NCI-H526 (cell line): ENCODE measurements at regions not wholly inside any gene's neighbourhood (a gene's known extent, or its start where the extent isn't known, plus 50 kb on each side); places are given as distances from the start of the nearest gene placed in this dataset.

ENCODE experiments used
- DNase-seq, 2 experiments: peaks; one replicate each; lab custom pipeline; 2025; lab: John Stamatoyannopoulos, UW

DNA sequence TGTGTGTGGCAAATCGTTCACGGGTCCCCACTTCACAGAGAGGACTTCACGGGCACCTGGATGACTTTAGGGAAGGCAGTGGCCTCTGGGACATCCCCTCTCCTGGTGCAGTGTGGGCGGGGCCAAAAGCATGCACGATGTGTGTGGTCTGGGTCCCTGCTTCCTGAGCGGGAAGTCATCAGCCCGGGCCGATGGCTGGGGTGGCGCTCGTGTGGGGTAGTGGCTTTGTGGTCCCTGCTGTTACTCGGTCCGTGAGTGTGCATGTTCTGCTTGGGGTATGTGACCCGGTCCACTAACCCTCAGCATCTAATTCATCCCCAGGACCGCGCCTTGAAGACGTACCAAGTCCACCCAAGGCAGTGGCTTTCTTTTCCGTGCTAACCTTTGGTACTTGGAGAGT, 142.5 kb upstream of the RTL1 start:
- DNase-seq, result no peak

- DNase-seq, result no peak
These were observed 143.8 kb upstream of the RTL1 start for GRCh38 chr14:101047326-101047725.

DNA sequence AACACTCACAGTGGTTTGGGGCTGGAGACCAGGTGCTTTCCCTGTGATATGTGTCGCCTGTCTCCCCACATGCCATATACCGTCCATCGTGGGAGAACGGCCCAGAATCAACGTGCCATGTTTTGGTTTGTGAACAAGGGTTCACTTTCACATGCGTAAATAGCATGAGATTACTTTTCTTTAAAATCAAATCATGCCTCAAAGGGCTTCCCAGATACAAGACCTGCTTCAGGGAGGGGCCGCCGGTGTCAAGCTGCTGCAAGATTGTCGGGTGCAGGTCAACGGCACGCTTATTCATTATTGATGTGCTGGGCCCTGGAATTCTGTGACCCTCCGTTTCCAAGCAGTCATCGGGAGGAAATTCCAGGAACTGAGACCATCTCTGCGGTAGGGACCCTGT, 145.2 kb upstream of the RTL1 start:
- no peak for DNase-seq

GRCh38 chr14:101049511-101049910, 146.0 kb upstream of the RTL1 start:
- no peak for DNase-seq

DNA sequence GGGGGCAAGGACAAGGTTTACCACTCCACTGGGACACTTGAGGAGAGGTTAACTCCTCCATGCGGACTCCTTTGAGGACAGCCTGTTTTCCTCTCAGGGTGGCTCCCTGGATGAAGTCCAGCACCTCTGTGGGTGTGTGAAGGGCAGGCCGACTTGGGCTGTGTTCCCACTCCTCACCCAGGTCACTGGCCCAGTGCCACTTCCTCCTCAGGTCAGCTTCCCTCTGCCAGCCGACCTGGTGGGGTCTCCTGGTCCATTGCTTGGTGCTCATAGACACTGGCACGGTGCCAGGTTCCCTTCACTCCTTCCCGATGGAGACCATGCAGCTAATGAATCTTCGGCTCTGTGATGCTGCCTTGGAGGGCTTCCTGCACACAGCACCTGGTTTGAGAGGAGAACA, 146.4 kb upstream of the RTL1 start:
- no peak for DNase-seq

GRCh38 chr14:101050901-101051490, 147.5 kb upstream of the RTL1 start:
- DNase-seq, result no peak

DNA sequence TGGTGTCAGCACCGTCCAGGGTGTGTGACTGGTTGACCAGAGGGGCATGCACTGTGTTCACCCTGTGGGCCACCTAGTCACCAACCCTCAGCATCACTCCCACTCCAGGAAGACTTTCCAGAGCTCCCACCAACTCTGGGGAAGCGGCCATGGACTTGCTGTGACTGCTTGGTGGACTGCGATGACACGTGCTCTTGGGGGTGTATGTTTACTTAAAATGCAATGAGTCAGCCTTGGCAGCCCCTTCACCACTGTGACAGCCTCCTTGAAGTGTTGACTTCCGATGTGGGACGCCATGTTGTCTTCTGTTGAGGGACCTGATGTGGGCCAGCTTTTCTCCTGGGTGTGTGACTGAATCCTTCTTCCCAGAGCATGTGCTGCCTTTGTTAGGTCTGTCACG, 151.1 kb upstream of the RTL1 start:
- DNase-seq, result no peak

- DNase-seq, result no peak
These were observed 151.7 kb upstream of the RTL1 start for GRCh38 chr14:101055106-101055662.

GRCh38 chr14:101055776-101056374, 152.4 kb upstream of the RTL1 start:
- DNase-seq, result no peak

GRCh38 chr14:101056446-101056845, 152.9 kb upstream of the RTL1 start:
- no peak for DNase-seq

- no peak for DNase-seq
These were observed 153.9 kb upstream of the RTL1 start for GRCh38 chr14:101057394-101057793.

- no peak for DNase-seq
These were observed 155.0 kb upstream of the RTL1 start for GRCh38 chr14:101058571-101058970.

DNA sequence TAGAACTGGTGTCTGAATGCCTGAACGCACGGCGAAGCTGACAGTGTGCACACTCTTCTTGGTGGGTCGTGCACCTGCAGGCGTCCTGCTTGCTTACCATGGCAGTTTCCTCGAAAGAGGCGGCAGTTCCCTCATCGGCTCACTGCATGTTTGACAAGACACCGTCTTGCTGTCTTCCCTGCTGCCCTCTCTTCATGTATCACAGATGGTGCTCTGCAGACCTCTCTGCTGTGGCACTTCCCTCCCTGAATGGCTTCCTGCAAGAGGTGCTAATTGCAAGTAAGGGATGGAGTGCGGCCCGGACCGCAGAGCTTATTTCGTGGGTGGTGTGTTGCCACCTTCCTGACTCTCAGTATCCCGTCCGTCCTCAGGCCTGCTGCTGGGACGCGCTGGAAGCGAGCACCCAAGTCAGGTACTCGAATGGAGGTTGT, 156.7 kb upstream of the RTL1 start:
- no peak for DNase-seq

DNA sequence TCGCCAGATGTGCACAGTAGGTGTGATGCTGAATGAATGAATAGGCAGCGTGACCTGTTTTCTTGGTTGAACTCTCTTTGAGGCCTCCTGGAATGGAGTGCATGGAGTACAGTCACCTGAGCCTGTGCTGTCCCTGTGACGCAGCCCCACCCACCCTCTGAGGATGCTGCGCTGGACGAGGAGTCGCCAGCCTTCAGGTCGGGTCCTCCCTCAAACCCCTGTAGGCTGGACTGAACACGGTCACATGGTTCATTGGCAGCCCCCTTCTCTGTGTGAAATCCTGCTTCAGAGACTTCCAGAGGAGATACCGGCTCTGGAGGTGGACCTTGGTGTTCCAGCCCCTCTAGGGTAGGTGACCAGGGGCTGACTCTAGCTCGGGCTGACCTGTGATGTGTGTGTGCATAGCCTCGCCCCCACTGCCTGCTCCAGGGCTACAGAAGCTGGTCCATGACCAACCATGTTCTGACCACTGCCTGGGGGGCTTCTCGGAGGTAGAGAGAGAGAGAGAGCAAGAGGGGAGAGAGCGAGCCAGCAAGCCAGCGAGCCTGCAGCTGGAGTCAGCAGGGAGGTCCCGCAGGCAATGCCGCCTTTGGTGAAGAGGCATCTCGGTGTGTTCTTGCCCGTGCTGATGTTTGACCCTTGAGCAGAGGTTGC, 158.0 kb upstream of the RTL1 start:
- DNase-seq, result no peak

DNA sequence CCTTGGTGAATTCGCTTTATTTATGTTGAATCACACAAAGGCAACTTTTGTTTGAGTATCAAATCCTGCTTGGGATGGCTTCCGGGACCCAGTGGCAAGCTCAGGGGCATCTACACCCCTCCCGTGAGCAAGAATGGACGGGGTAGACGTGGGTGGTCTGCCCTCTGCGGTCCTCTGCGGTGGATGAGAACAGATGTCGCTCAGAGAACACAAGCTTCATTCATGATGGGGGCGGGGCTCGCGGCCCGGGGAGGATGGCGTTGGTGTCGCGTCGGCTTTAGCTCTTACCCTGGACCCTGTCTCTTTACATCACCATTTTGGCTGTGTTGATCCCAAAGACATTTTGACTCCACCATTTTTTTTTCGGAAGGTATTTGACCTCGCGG, 158.5 kb upstream of the RTL1 start:
- no peak for DNase-seq

DNA sequence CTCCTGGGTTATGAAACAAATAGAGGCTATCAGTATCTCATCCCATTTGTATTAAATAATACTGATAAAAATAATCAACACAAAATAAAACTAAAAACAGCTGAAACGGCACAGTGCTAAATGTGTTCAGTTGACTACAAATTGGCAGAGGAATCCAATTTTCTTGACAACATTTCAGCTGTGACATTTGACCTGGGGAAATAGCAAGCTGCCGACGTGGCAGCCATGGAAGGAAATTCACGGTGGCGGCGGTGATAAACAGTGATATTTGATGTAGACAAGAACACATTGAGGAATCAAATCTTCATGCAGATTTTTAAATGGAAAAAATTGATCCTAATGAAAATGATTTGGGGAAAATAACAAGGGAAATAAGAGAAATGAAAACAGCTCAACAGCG, 159.1 kb upstream of the RTL1 start:
- no peak for DNase-seq

GRCh38 chr14:101063121-101063520, 159.6 kb upstream of the RTL1 start:
- no peak for DNase-seq

DNA sequence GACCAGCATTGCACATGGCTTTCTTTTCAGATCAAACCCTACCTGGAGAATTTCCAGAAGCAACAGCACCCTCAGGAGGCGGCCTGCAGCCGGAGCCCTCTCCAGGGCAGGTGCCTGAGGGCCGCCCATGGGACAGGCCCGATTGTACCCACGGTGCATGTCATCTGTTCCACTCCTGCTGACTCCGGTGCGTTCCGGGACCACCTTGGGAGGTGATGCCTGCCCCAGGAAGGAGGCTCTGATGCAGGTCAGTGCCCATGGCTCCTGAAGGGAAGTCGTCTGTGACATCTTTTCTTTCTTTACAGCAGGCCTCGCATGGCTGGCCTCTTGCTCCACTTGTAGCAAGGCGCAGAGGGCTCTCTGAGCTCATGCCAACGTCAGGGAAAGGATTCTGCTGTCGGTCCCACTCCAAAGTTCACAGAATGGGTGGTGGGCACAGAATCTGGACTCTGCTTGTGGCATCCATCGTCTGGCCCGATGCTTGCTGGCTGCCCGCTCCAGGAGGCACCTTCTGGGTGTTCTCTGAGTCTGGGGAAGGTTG, 160.7 kb upstream of the RTL1 start:
- no peak for DNase-seq

DNA sequence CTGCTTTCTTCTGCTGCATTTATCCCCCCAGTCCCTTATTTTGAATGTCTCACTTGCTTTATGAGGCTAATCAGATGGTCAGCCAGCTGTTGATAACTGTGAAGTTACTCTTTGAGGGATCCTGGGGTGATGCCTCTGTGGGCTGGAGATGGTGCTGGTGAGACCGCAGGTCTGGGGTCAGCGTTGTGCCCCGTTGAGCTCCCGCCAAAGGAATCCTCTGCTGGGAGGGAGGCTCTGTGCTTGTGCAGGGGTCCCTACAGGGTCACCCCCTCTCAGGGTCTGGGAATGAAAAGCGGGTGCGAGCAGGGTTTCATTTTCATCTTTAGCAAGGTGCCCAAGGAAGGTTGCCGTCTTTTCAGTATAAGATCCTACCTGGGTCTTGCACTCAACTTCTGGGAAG, 161.2 kb upstream of the RTL1 start:
- no peak for DNase-seq

GRCh38 chr14:101065246-101065645, 161.7 kb upstream of the RTL1 start:
- DNase-seq, result no peak

- DNase-seq, result no peak
These were observed 162.5 kb upstream of the RTL1 start for GRCh38 chr14:101065696-101066694.
